Activated CD8-positive, alpha-beta T cell treated with anti-CD3 and anti-CD28 coated beads, Interleukin-2, amount 10 ng/mL, durations not matched to agents 7 days and 5 days (primary cell): ENCODE measurements at regions not wholly inside any gene's neighbourhood (a gene's known extent, or its start where the extent isn't known, plus 50 kb on each side); places are given as distances from the start of the nearest gene placed in this dataset.
A peak's percentile ranks its signal among the peaks of the same experiment; 100 is the strongest.

ENCODE experiments used
- ATAC-seq: fragments of 150-1000 bp; cut with Tn5 transposase; one replicate; pipeline ENCODE4 v1.10.0; 2021; ENCODE audit warnings: moderate library complexity
- CTCF ChIA-PET: fragments of 350-600 bp; sonication (Branson Sonifier 250); formaldehyde crosslinking; loops from one replicate; lab custom pipeline; 2021; ENCODE audit warnings: antibody characterized with exemption; lab: Charles Lee
- POLR2A ChIA-PET: fragments of 350-600 bp; sonication (Branson Sonifier 250); formaldehyde crosslinking; loops from one replicate; lab custom pipeline; 2021; ENCODE audit warnings: antibody characterized with exemption; lab: Charles Lee
- DNase-seq: peaks from one replicate; pipeline ENCODE4 v3.0.0-alpha.2; 2020
- H3K27ac Mint-ChIP-seq: one replicate; pipeline ENCODE4 v1.8.0; 2021; ENCODE audit warnings: mild to moderate bottlenecking, mixed read lengths
- H3K27me3 Mint-ChIP-seq: one replicate; pipeline ENCODE4 v1.8.0; 2021; ENCODE audit warnings: low read depth, mixed read lengths
- H3K36me3 Mint-ChIP-seq: one replicate; pipeline ENCODE4 v1.8.0; 2021; ENCODE audit warnings: low read depth, mixed read lengths
- H3K4me1 Mint-ChIP-seq: one replicate; pipeline ENCODE4 v1.8.0; 2021; ENCODE audit warnings: low read depth, mixed read lengths
- H3K4me3 Mint-ChIP-seq: one replicate; pipeline ENCODE4 v1.8.0; 2021; ENCODE audit warnings: mild to moderate bottlenecking, mixed read lengths
- H3K9me3 Mint-ChIP-seq: one replicate; pipeline ENCODE4 v1.8.0; 2022; ENCODE audit warnings: mixed read lengths; ENCODE audit not compliant: insufficient read depth

GRCh38 chr6:90714319-90714718 lies 127.4 kb upstream of the MAP3K7 start:
- no peak overlapping the region for H3K27ac Mint-ChIP-seq
- H3K9me3 Mint-ChIP-seq: no peaks in the 10 kb centered on the region
- no peak for DNase-seq
- ATAC-seq: no peak
- ChIA-PET CTCF (no interaction called here), POLR2A (no interaction called here)
- no peaks in the 10 kb centered on the region for H3K4me1 Mint-ChIP-seq
- H3K36me3 Mint-ChIP-seq: no peaks in the 10 kb centered on the region
- no peak overlapping the region for H3K4me3 Mint-ChIP-seq
- H3K27me3 Mint-ChIP-seq: peaks cover 11% of the 10 kb centered on the region

GRCh38 chr6:90712114-90712513 lies 125.2 kb upstream of the MAP3K7 start:
- Mint-ChIP-seq H3K36me3 (no peaks in the 10 kb centered on the region), H3K27me3 (peaks cover 11% of the 10 kb centered on the region), H3K9me3 (no peaks in the 10 kb centered on the region)

GRCh38 chr6:90709431-90709996 lies 122.6 kb upstream of the MAP3K7 start:
- Mint-ChIP-seq H3K4me1 (no peaks in the 10 kb centered on the region), H3K9me3 (no peaks in the 10 kb centered on the region), H3K27ac (no peak overlapping the region), H3K4me3 (no peak overlapping the region), H3K27me3 (peaks cover 10% of the 10 kb centered on the region), H3K36me3 (no peaks in the 10 kb centered on the region)
- DNase-seq (no peak), ATAC-seq (no peak)
- ChIA-PET CTCF (no interaction called here), POLR2A (no interaction called here)

More at GRCh38 chr6:90712114-90712513, 125.2 kb upstream of the MAP3K7 start:
- POLR2A ChIA-PET: no interaction called here
- CTCF ChIA-PET: no interaction called here
- H3K4me1 Mint-ChIP-seq: no peaks in the 10 kb centered on the region
- no peak for DNase-seq
- no peak for ATAC-seq
- no peak overlapping the region for H3K27ac Mint-ChIP-seq
- H3K4me3 Mint-ChIP-seq: no peak overlapping the region

GRCh38 chr6:90708206-90708737 lies 121.4 kb upstream of the MAP3K7 start:
- Mint-ChIP-seq H3K9me3 (no peaks in the 10 kb centered on the region), H3K27me3 (peaks cover 10% of the 10 kb centered on the region), H3K4me1 (no peaks in the 10 kb centered on the region), H3K36me3 (no peaks in the 10 kb centered on the region), H3K27ac (no peak overlapping the region), H3K4me3 (no peak overlapping the region)
- DNase-seq (no peak), ATAC-seq (no peak)
- CTCF ChIA-PET: no interaction called here
- POLR2A ChIA-PET: no interaction called here

- Mint-ChIP-seq H3K36me3 (no peaks in the 10 kb centered on the region), H3K27ac (no peak overlapping the region), H3K9me3 (no peaks in the 10 kb centered on the region), H3K4me3 (no peak overlapping the region), H3K4me1 (no peaks in the 10 kb centered on the region), H3K27me3 (peaks cover 13% of the 10 kb centered on the region)
- ATAC-seq: no peak
- DNase-seq: no peak
- CTCF ChIA-PET: no interaction called here
- POLR2A ChIA-PET: no interaction called here
These were observed 120.4 kb upstream of the MAP3K7 start for GRCh38 chr6:90707246-90707645.

- Mint-ChIP-seq H3K27ac (no peak overlapping the region), H3K9me3 (no peaks in the 10 kb centered on the region)
These were observed 116.5 kb upstream of the MAP3K7 start for GRCh38 chr6:90703336-90703735.

GRCh38 chr6:90701926-90702325 lies 115.1 kb upstream of the MAP3K7 start:
- POLR2A ChIA-PET: no interaction called here
- Mint-ChIP-seq H3K36me3 (no peaks in the 10 kb centered on the region), H3K4me1 (peaks cover 10% of the 10 kb centered on the region), H3K4me3 (no peak overlapping the region), H3K27me3 (peaks cover 9% of the 10 kb centered on the region), H3K9me3 (no peaks in the 10 kb centered on the region), H3K27ac (no peak overlapping the region)
- CTCF ChIA-PET: interaction anchor here (1.3 kb wide), 1 partner anchor 761 kb away, joined by 3 read pairs; no protein-coding TSS in a partner anchor
- ATAC-seq (no peak), DNase-seq (no peak)

More at GRCh38 chr6:90703336-90703735, 116.5 kb upstream of the MAP3K7 start:
- no peak overlapping the region for H3K4me3 Mint-ChIP-seq
- ATAC-seq (no peak), DNase-seq (no peak)
- peaks cover 10% of the 10 kb centered on the region for H3K4me1 Mint-ChIP-seq
- H3K36me3 Mint-ChIP-seq: no peaks in the 10 kb centered on the region
- CTCF ChIA-PET: no interaction called here
- POLR2A ChIA-PET: no interaction called here
- H3K27me3 Mint-ChIP-seq: peaks cover 8% of the 10 kb centered on the region

- peak; percentile 34 for DNase-seq
- Mint-ChIP-seq H3K27me3 (peaks cover 9% of the 10 kb centered on the region), H3K27ac (no peak overlapping the region), H3K36me3 (no peaks in the 10 kb centered on the region), H3K9me3 (no peaks in the 10 kb centered on the region), H3K4me3 (no peak overlapping the region), H3K4me1 (peaks cover 10% of the 10 kb centered on the region)
- CTCF ChIA-PET: interaction anchor here (1.3 kb wide), 1 partner anchor 761 kb away, joined by 3 read pairs; no protein-coding TSS in a partner anchor
- POLR2A ChIA-PET: no interaction called here
- peak; percentile 57 for ATAC-seq
These were observed 114.4 kb upstream of the MAP3K7 start for GRCh38 chr6:90701146-90701781.

- H3K27ac Mint-ChIP-seq: no peak overlapping the region
- no peaks in the 10 kb centered on the region for H3K4me1 Mint-ChIP-seq
- H3K36me3 Mint-ChIP-seq: no peaks in the 10 kb centered on the region
- ChIA-PET POLR2A (interaction anchor here (0.6 kb wide), 1 partner anchor 10 kb away, joined by 3 read pairs; no protein-coding TSS in a partner anchor), CTCF (interaction anchor here (0.7 kb wide), 1 partner anchor 596 kb away, joined by 3 read pairs; no protein-coding TSS in a partner anchor)
- DNase-seq (no peak), ATAC-seq (no peak)
- no peaks in the 10 kb centered on the region for H3K9me3 Mint-ChIP-seq
- H3K27me3 Mint-ChIP-seq: peaks cover 4% of the 10 kb centered on the region
- H3K4me3 Mint-ChIP-seq: no peak overlapping the region
These were observed 108.4 kb upstream of the MAP3K7 start for GRCh38 chr6:90695316-90695715.

GRCh38 chr6:90694802-90695201 lies 107.9 kb upstream of the MAP3K7 start:
- Mint-ChIP-seq H3K9me3 (no peaks in the 10 kb centered on the region), H3K27ac (no peak overlapping the region), H3K27me3 (peaks cover 4% of the 10 kb centered on the region), H3K36me3 (no peaks in the 10 kb centered on the region), H3K4me1 (no peaks in the 10 kb centered on the region), H3K4me3 (no peak overlapping the region)
- ATAC-seq (no peak), DNase-seq (no peak)
- ChIA-PET POLR2A (interaction anchor here (0.6 kb wide), 1 partner anchor 9 kb away, joined by 3 read pairs; no protein-coding TSS in a partner anchor), CTCF (interaction anchor here (0.7 kb wide), 1 partner anchor 596 kb away, joined by 3 read pairs; no protein-coding TSS in a partner anchor)

GRCh38 chr6:90691823-90692222 lies 105.0 kb upstream of the MAP3K7 start:
- ChIA-PET POLR2A (no interaction called here), CTCF (no interaction called here)
- no peaks in the 10 kb centered on the region for H3K4me1 Mint-ChIP-seq
- ATAC-seq: no peak
- H3K27ac Mint-ChIP-seq: no peak overlapping the region
- no peak overlapping the region for H3K4me3 Mint-ChIP-seq
- H3K27me3 Mint-ChIP-seq: peaks cover 2% of the 10 kb centered on the region
- no peaks in the 10 kb centered on the region for H3K36me3 Mint-ChIP-seq
- H3K9me3 Mint-ChIP-seq: no peaks in the 10 kb centered on the region
- no peak for DNase-seq

- no peaks in the 10 kb centered on the region for H3K9me3 Mint-ChIP-seq
- DNase-seq: no peak
- CTCF ChIA-PET: no interaction called here
- no peak overlapping the region for H3K27ac Mint-ChIP-seq
- ATAC-seq: no peak
- no peaks in the 10 kb centered on the region for H3K36me3 Mint-ChIP-seq
- H3K27me3 Mint-ChIP-seq: peaks cover 5% of the 10 kb centered on the region
- H3K4me3 Mint-ChIP-seq: no peak overlapping the region
- POLR2A ChIA-PET: no interaction called here
- no peaks in the 10 kb centered on the region for H3K4me1 Mint-ChIP-seq
These were observed 102.3 kb upstream of the MAP3K7 start for GRCh38 chr6:90689172-90689571.
